IMR-90 (cell line): ENCODE measurements at regions not wholly inside any gene's neighbourhood (a gene's known extent, or its start where the extent isn't known, plus 50 kb on each side); places are given as distances from the start of the nearest gene placed in this dataset.

ENCODE experiments used
- ATAC-seq: fragments of 200-7000 bp; cut with Tn5 transposase; 2 replicates; pipeline ENCODE4 v1.9.1; 2020; ENCODE audit warnings: low read depth, mild to moderate bottlenecking, moderate library complexity
- BruUV-seq: library from RNA; stranded (reverse); fragments of 400-500 nt; replicated peaks from 2 replicates; lab custom pipeline; 2021; lab: Mats Ljungman, UMichigan
- CTCF ChIA-PET: fragments of 300-600 bp; formaldehyde crosslinking; extraction: SDS; loops from one replicate; lab custom pipeline; 2021; ENCODE audit warnings: antibody characterized with exemption; lab: Yijun Ruan, JAX
- POLR2A ChIA-PET: fragments of 300-600 bp; sonication (Branson Sonifier 250); formaldehyde crosslinking; loops from one replicate; lab custom pipeline; 2022; ENCODE audit warnings: antibody characterized with exemption; ENCODE audit not compliant: unreplicated experiment; lab: Charles Lee
- DNase-seq: peaks from one replicate; pipeline ENCODE4 v3.0.0; 2013
- H2AFZ ChIP-seq: replicated peaks from 2 replicates; pipeline ENCODE3; 2013; ENCODE audit warnings: low read length, mild to moderate bottlenecking; ENCODE audit not compliant: poor library complexity
- H2AK5ac ChIP-seq: 2 replicates; pipeline ENCODE4 v1.6.1; 2013; ENCODE audit warnings: low read depth, low read length, inconsistent platforms
- H2AK9ac ChIP-seq: replicated peaks from 2 replicates; pipeline ENCODE3; 2013; ENCODE audit warnings: mild to moderate bottlenecking, low read depth, low read length, moderate library complexity; ENCODE audit not compliant: poor library complexity
- H2BK120ac ChIP-seq: 2 replicates; pipeline ENCODE4 v1.6.1; 2013; ENCODE audit warnings: low read depth, low read length, inconsistent platforms
- H2BK15ac ChIP-seq: 3 replicates; pipeline ENCODE4 v1.6.1; 2013; ENCODE audit warnings: low read depth, low read length, inconsistent platforms
- H2BK20ac ChIP-seq: 2 replicates; pipeline ENCODE4 v1.6.1; 2013; ENCODE audit warnings: low read depth, mild to moderate bottlenecking, inconsistent platforms, low read length, moderate library complexity
- H2BK5ac ChIP-seq: 2 replicates; pipeline ENCODE4 v1.6.1; 2013; ENCODE audit warnings: mild to moderate bottlenecking, low read depth, low read length, inconsistent platforms; ENCODE audit not compliant: poor library complexity, severe bottlenecking
- H3K14ac ChIP-seq: replicated peaks from 2 replicates; pipeline ENCODE4 v1.6.1; 2013; ENCODE audit warnings: low read depth, low read length, inconsistent platforms
- H3K18ac ChIP-seq: 2 replicates; pipeline ENCODE4 v1.6.1; 2013; ENCODE audit warnings: low read depth, low read length, control low read depth
- H3K23ac ChIP-seq: 2 replicates; pipeline ENCODE4 v1.6.1; 2013; ENCODE audit warnings: low read depth, low read length, inconsistent platforms
- H3K27ac ChIP-seq: 2 replicates; pipeline ENCODE4 v1.5.1; 2013; ENCODE audit warnings: mild to moderate bottlenecking, control low read depth, low read length; ENCODE audit not compliant: insufficient read depth
- H3K27me3 ChIP-seq: 2 replicates; pipeline ENCODE4 v1.6.1; 2013; ENCODE audit warnings: low read length; ENCODE audit not compliant: control insufficient read depth, insufficient read depth
- H3K36me3 ChIP-seq: 2 replicates; pipeline ENCODE4 v1.6.1; 2013; ENCODE audit warnings: low read length, mixed read lengths; ENCODE audit not compliant: control insufficient read depth, insufficient read depth
- H3K4ac ChIP-seq: 2 replicates; pipeline ENCODE4 v1.6.1; 2013; ENCODE audit warnings: low read depth, low read length, inconsistent platforms
- H3K4me1 ChIP-seq: 2 replicates; pipeline ENCODE4 v1.6.1; 2013; ENCODE audit warnings: low read length, mixed read lengths; ENCODE audit not compliant: control insufficient read depth, insufficient read depth
- H3K4me2 ChIP-seq: 2 replicates; pipeline ENCODE4 v1.6.1; 2013; ENCODE audit warnings: low read depth, mild to moderate bottlenecking, control low read depth, low read length, moderate library complexity
- H3K4me3 ChIP-seq: 2 replicates; pipeline ENCODE4 v1.5.1; 2013; ENCODE audit warnings: low read depth, mild to moderate bottlenecking, control low read depth, low read length, moderate library complexity; ENCODE audit not compliant: insufficient read depth
- H3K56ac ChIP-seq: 2 replicates; pipeline ENCODE4 v1.6.1; 2013; ENCODE audit warnings: low read length, inconsistent platforms; ENCODE audit not compliant: insufficient read depth; ENCODE audit errors: extremely low read depth
- H3K79me1 ChIP-seq, 2 experiments: 2 replicates each; pipeline ENCODE4 v1.6.1; 2013; ENCODE audit warnings: low read length in 2 of 2, inconsistent platforms in 1 of 2, low read depth in 1 of 2
- H3K9ac ChIP-seq: 2 replicates; pipeline ENCODE4 v1.6.1; 2013; ENCODE audit warnings: low read depth, low read length, control low read depth
- H3K9me1 ChIP-seq: 2 replicates; pipeline ENCODE4 v1.6.1; 2013; ENCODE audit warnings: low read length, inconsistent platforms; ENCODE audit not compliant: insufficient read depth
- H3K9me3 ChIP-seq: 2 replicates; pipeline ENCODE4 v1.6.1; 2013; ENCODE audit warnings: low read length; ENCODE audit not compliant: control insufficient read depth, insufficient read depth
- H4K20me1 ChIP-seq: 2 replicates; pipeline ENCODE4 v1.6.1; 2013; ENCODE audit warnings: low read length, inconsistent platforms; ENCODE audit not compliant: insufficient read depth
- H4K5ac ChIP-seq: 2 replicates; pipeline ENCODE4 v1.6.1; 2013; ENCODE audit warnings: mild to moderate bottlenecking, low read depth, low read length, control low read depth
- H4K8ac ChIP-seq, 2 experiments: 2 replicates each; pipeline ENCODE4 v1.6.1; 2013; ENCODE audit warnings: low read depth in 2 of 2, low read length in 2 of 2, control low read depth in 1 of 2, inconsistent platforms in 1 of 2
- H4K91ac ChIP-seq: 2 replicates; pipeline ENCODE4 v1.6.1; 2013; ENCODE audit warnings: low read depth, low read length, inconsistent platforms; ENCODE audit not compliant: insufficient read depth
- CEBPB ChIP-seq: IDR thresholded peaks from 2 replicates; pipeline ENCODE4 v1.6.1; 2012; ENCODE audit warnings: low read depth, low read length, improper control_type of control experiment
- POLR2A ChIP-seq: IDR thresholded peaks from 2 replicates; pipeline ENCODE4 v1.6.1; 2012; ENCODE audit warnings: mild to moderate bottlenecking, low read depth, low read length
- WGBS, 2 experiments: methylation state at CpG; one replicate each; pipeline versions ENCODE4 v1.1.5 to v1.1.7; 2013; ENCODE audit warnings: missing lambda C conversion rate in 2 of 2; ENCODE audit not compliant: insufficient read length in 1 of 2; ENCODE audit errors: extremely low coverage in 2 of 2; 5-methylcytosine and 5-hydroxymethylcytosine counted together
- dilution Hi-C: fragments of 300-500 bp; cut with HindIII; formaldehyde crosslinking; loops from one replicate; pipeline ENCODE4 v1.14.3; 2018; ENCODE audit warnings: low sequenced_read_pairs; ENCODE audit not compliant: unreplicated experiment
- in situ Hi-C: fragments of 300-500 bp; cut with MboI; formaldehyde crosslinking; loops from 3 replicates; pipeline ENCODE4 v1.14.3; 2019; ENCODE audit warnings: low sequenced_read_pairs, inconsistent platforms, mixed read lengths
- intact Hi-C: fragments of 100-400 bp; cut with micrococcal nuclease; formaldehyde crosslinking; loops from 2 replicates; pipeline ENCODE4 v1.10.0; 2022
- TF ChIP-seq, protein P1 (sequence below): fragments of 150-350 bp; IDR thresholded peaks from 2 replicates; pipeline ENCODE4 v1.6.1; 2017; ENCODE audit warnings: mild to moderate bottlenecking, antibody characterized with exemption, low read length, low read depth
- TF ChIP-seq, protein P2 (sequence below): conservative IDR thresholded peaks from 2 replicates; pipeline ENCODE4 v1.5.1; 2012; ENCODE audit warnings: mild to moderate bottlenecking, low read depth, low read length, improper control_type of control experiment

DNA sequence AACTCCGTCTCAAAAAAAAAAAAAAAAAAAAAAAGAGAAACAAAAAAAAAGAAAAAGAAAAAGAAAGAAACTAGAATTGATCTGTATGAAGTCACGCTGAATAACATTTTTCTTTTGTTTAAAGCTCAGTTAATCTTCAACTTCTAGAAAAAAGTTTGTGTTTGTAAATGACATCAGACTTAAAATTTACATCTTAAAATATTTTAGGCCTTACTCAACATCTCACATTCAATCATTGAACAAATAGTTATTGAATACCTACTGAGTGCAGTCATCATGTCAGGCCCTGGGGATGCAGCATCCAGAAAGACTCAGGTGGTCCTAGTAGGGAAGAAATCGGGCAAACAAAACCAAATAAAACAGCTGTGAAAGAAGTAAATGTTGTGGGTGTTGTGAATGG is 292.3 kb upstream of the FANCL start:
- POLR2A ChIA-PET, result no interaction called here
- in situ Hi-C loops (no loop called here), intact Hi-C loops (no loop called here), dilution Hi-C loops (no loop called here)
- Histone ChIP-seq H3K4me1 (no peaks in the 10 kb centered on the region), H2BK120ac (no peak overlapping the region), H3K4me3 (no peak overlapping the region), H3K23ac (no peak overlapping the region), H2BK5ac (no peak overlapping the region), H3K27me3 (no peaks in the 10 kb centered on the region), H3K18ac (no peak overlapping the region), H3K9me3 (no peaks in the 10 kb centered on the region), H3K4me2 (no peak overlapping the region), H2AK9ac (no peak overlapping the region), H3K27ac (no peak overlapping the region), H4K20me1 (no peaks in the 10 kb centered on the region), H3K4ac (no peak overlapping the region), H4K5ac (no peak overlapping the region), H2AFZ (no peak overlapping the region), H2BK15ac (no peak overlapping the region), H3K79me1 (no peaks in the 10 kb centered on the region), H4K91ac (no peak overlapping the region), H4K8ac (no peak overlapping the region), H3K36me3 (no peaks in the 10 kb centered on the region), H3K14ac (no peak overlapping the region), H3K9ac (no peak overlapping the region), H2BK20ac (no peak overlapping the region), H2AK5ac (no peak overlapping the region), H3K56ac (no peak overlapping the region), H3K9me1 (no peaks in the 10 kb centered on the region)
- CTCF ChIA-PET, result interaction anchor here (0.7 kb wide), 1 partner anchor 15 kb away, joined by 5 read pairs; no protein-coding TSS in a partner anchor
- TF ChIP-seq POLR2A (no peak), CEBPB (no peak)
- TF ChIP-seq, protein P1, sequence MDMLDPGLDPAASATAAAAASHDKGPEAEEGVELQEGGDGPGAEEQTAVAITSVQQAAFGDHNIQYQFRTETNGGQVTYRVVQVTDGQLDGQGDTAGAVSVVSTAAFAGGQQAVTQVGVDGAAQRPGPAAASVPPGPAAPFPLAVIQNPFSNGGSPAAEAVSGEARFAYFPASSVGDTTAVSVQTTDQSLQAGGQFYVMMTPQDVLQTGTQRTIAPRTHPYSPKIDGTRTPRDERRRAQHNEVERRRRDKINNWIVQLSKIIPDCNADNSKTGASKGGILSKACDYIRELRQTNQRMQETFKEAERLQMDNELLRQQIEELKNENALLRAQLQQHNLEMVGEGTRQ, result no peak
- TF ChIP-seq, protein P2, sequence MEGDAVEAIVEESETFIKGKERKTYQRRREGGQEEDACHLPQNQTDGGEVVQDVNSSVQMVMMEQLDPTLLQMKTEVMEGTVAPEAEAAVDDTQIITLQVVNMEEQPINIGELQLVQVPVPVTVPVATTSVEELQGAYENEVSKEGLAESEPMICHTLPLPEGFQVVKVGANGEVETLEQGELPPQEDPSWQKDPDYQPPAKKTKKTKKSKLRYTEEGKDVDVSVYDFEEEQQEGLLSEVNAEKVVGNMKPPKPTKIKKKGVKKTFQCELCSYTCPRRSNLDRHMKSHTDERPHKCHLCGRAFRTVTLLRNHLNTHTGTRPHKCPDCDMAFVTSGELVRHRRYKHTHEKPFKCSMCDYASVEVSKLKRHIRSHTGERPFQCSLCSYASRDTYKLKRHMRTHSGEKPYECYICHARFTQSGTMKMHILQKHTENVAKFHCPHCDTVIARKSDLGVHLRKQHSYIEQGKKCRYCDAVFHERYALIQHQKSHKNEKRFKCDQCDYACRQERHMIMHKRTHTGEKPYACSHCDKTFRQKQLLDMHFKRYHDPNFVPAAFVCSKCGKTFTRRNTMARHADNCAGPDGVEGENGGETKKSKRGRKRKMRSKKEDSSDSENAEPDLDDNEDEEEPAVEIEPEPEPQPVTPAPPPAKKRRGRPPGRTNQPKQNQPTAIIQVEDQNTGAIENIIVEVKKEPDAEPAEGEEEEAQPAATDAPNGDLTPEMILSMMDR, result no peak
- no peak for DNase-seq
- BruUV-seq, result no TSS peak
- 60% methylated on average over 1 of the region's 3 CpGs; no CpG with 5 or more reads in 1 of the 2 experiments for WGBS, 2 experiments
- no peak for ATAC-seq
